HCT116 (cell line): ENCODE measurements at regions not wholly inside any gene's neighbourhood (a gene's known extent, or its start where the extent isn't known, plus 50 kb on each side); places are given as distances from the start of the nearest gene placed in this dataset.

Source experiments
- EGR1 ChIP-seq: IDR thresholded peaks from 2 replicates; pipeline ENCODE4 v1.6.1; 2012; ENCODE audit warnings: low read depth
- EZH2 ChIP-seq: fragments of 200-600 bp; sonication (generic); IDR thresholded peaks from 2 replicates; pipeline ENCODE4 v1.6.1; 2017; ENCODE audit warnings: antibody characterized with exemption, mixed run types
- EZH2phosphoT487 ChIP-seq: fragments of 200-600 bp; IDR thresholded peaks from 2 replicates; pipeline ENCODE4 v1.6.1; 2018; ENCODE audit warnings: antibody characterized with exemption, borderline replicate concordance
- POLR2A ChIP-seq: IDR thresholded peaks from 2 replicates; pipeline ENCODE4 v1.7.0; 2011; ENCODE audit warnings: borderline replicate concordance; ENCODE audit not compliant: insufficient read depth, insufficient read length; ENCODE audit errors: extremely low read depth
- POLR2AphosphoS5 ChIP-seq: IDR thresholded peaks from 2 replicates; pipeline ENCODE4 v1.6.1; 2011; ENCODE audit warnings: mild to moderate bottlenecking, low read depth, low read length, moderate library complexity
- SP1 ChIP-seq: IDR thresholded peaks from 2 replicates; pipeline ENCODE4 v1.6.1; 2012; ENCODE audit warnings: low read depth
- SRF ChIP-seq: IDR thresholded peaks from 2 replicates; pipeline ENCODE4 v1.6.1; 2012; ENCODE audit warnings: low read depth
- TF ChIP-seq, protein P1 (sequence below), 3 experiments: fragments of 200-600 bp in 1 of 3; sonication (generic) in 1 of 3; IDR thresholded peaks in 2 of 3; conservative IDR thresholded peaks in 1 of 3; 2 replicates each; pipeline ENCODE4 v1.5.1; 2012 to 2017; ENCODE audit warnings: low read depth in 2 of 3, low read length in 2 of 3, antibody characterized with exemption in 1 of 3, borderline replicate concordance in 1 of 3, control low read depth in 1 of 3, mild to moderate bottlenecking in 1 of 3, mixed read lengths in 1 of 3, mixed run types in 1 of 3, moderate library complexity in 1 of 3; ENCODE audit not compliant: insufficient read depth in 1 of 3
- TF ChIP-seq, protein P2 (sequence below): IDR thresholded peaks from 2 replicates; pipeline ENCODE4 v1.6.1; 2012; ENCODE audit warnings: low read depth

DNA sequence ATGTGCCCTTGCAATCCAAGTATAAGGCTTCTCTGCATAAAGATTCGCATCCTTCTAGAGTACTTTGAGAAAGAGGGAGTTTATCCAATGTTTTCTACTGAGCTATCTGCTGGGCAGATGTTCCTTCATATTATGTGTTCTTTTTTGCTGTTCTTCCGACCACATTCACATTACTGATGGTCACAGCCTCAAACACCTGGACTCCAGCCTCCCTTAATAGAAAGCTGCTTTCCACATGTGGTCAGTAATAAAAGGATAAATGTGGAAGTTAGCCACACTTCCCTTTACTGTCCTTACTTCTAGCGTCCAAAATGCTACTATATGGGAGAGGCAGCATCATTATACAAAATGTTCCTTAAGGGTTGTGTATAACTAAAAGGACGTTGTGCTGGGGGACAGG lies 116.9 kb downstream of the CD47 start:
- TF ChIP-seq POLR2AphosphoS5, result no peak
- TF ChIP-seq, protein P1, sequence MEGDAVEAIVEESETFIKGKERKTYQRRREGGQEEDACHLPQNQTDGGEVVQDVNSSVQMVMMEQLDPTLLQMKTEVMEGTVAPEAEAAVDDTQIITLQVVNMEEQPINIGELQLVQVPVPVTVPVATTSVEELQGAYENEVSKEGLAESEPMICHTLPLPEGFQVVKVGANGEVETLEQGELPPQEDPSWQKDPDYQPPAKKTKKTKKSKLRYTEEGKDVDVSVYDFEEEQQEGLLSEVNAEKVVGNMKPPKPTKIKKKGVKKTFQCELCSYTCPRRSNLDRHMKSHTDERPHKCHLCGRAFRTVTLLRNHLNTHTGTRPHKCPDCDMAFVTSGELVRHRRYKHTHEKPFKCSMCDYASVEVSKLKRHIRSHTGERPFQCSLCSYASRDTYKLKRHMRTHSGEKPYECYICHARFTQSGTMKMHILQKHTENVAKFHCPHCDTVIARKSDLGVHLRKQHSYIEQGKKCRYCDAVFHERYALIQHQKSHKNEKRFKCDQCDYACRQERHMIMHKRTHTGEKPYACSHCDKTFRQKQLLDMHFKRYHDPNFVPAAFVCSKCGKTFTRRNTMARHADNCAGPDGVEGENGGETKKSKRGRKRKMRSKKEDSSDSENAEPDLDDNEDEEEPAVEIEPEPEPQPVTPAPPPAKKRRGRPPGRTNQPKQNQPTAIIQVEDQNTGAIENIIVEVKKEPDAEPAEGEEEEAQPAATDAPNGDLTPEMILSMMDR (IDR thresholded peaks at IDR 0.05 in 2 of 3, conservative IDR thresholded peaks at IDR 0.05 in 1 of 3; ENCODE audit: borderline replicate concordance in 1 of 3, insufficient read depth in 1 of 3, low read depth in 2 of 3, low read length in 2 of 3), result no peak
- TF ChIP-seq EZH2, result no peak
- TF ChIP-seq POLR2A, result no peak
- TF ChIP-seq SRF, result no peak
- no peak for TF ChIP-seq EGR1
- TF ChIP-seq SP1, result no peak
- no peak for TF ChIP-seq EZH2phosphoT487
- TF ChIP-seq, protein P2, sequence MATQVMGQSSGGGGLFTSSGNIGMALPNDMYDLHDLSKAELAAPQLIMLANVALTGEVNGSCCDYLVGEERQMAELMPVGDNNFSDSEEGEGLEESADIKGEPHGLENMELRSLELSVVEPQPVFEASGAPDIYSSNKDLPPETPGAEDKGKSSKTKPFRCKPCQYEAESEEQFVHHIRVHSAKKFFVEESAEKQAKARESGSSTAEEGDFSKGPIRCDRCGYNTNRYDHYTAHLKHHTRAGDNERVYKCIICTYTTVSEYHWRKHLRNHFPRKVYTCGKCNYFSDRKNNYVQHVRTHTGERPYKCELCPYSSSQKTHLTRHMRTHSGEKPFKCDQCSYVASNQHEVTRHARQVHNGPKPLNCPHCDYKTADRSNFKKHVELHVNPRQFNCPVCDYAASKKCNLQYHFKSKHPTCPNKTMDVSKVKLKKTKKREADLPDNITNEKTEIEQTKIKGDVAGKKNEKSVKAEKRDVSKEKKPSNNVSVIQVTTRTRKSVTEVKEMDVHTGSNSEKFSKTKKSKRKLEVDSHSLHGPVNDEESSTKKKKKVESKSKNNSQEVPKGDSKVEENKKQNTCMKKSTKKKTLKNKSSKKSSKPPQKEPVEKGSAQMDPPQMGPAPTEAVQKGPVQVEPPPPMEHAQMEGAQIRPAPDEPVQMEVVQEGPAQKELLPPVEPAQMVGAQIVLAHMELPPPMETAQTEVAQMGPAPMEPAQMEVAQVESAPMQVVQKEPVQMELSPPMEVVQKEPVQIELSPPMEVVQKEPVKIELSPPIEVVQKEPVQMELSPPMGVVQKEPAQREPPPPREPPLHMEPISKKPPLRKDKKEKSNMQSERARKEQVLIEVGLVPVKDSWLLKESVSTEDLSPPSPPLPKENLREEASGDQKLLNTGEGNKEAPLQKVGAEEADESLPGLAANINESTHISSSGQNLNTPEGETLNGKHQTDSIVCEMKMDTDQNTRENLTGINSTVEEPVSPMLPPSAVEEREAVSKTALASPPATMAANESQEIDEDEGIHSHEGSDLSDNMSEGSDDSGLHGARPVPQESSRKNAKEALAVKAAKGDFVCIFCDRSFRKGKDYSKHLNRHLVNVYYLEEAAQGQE, result no peak
